Esophagus muscularis mucosa (tissue), 3 donors: ENCODE measurements at regions not wholly inside any gene's neighbourhood (a gene's known extent, or its start where the extent isn't known, plus 50 kb on each side); places are given as distances from the start of the nearest gene placed in this dataset.

Source experiments
- CTCF ChIP-seq, 3 experiments: fragments of 200-600 bp in 2 of 3; fragments of 450-650 bp in 1 of 3; sonication (generic) in 2 of 3; IDR thresholded peaks; one replicate each; pipeline ENCODE4 v1.5.1; 2017 to 2019; ENCODE audit warnings: antibody characterized with exemption in 3 of 3, mild to moderate bottlenecking in 2 of 3, moderate library complexity in 1 of 3
- POLR2A ChIP-seq: fragments of 450-650 bp; IDR thresholded peaks from one replicate; pipeline ENCODE4 v1.6.1; 2017; ENCODE audit warnings: antibody characterized with exemption, moderate library complexity, mild to moderate bottlenecking, low read depth
- POLR2AphosphoS5 ChIP-seq, 2 donors: sonication (generic); formaldehyde crosslinking; IDR thresholded peaks; one replicate each; pipeline ENCODE4 v1.6.1; 2017; ENCODE audit warnings: antibody characterized with exemption in 2 of 2

- no peak for TF ChIP-seq CTCF (IDR thresholded peaks at IDR 0.05)
- no peak for TF ChIP-seq POLR2A
- TF ChIP-seq POLR2AphosphoS5 (IDR thresholded peaks at IDR 0.05): no peak
Measured at GRCh38 chr2:136402281-136402680, 284.3 kb upstream of the CXCR4 start.
